Fibroblast of pulmonary artery (primary cell): ENCODE measurements at regions not wholly inside any gene's neighbourhood (a gene's known extent, or its start where the extent isn't known, plus 50 kb on each side); places are given as distances from the start of the nearest gene placed in this dataset.

ENCODE experiments used
- DNase-seq: peaks from one replicate; pipeline ENCODE4 v3.0.0-alpha.2; 2010; ENCODE audit warnings: low read depth
- H3K4me3 ChIP-seq: replicated peaks from 2 replicates; pipeline ENCODE4 v1.5.1; 2011; ENCODE audit warnings: low read depth, mild to moderate bottlenecking, control low read depth, low read length, moderate library complexity
- TF ChIP-seq, protein P1 (sequence below): IDR thresholded peaks from 2 replicates; pipeline ENCODE4 v1.5.1; 2011; ENCODE audit warnings: mild to moderate bottlenecking, control low read depth, low read length, inconsistent platforms; ENCODE audit errors: missing control alignments

DNA sequence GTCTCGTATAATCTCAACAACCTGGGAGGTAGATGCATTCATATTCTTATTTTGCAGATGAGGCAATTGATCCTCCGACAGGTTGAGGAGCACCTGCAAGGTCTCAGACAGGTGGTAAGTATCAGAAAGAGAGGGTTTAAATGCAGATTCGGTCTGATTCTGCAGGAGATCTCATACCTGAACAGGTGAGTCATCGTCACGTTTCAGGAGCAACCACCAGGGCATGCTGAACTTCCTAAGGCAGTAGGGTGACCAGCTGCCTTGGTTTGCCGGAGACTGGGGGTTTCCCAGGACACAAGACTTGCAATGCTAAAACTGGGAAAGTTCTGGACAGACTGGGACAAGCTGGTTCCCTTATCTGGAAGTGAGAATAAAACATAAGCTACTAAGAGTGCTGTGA, 68.8 kb upstream of the TSHZ3 start:
- TF ChIP-seq, protein P1, sequence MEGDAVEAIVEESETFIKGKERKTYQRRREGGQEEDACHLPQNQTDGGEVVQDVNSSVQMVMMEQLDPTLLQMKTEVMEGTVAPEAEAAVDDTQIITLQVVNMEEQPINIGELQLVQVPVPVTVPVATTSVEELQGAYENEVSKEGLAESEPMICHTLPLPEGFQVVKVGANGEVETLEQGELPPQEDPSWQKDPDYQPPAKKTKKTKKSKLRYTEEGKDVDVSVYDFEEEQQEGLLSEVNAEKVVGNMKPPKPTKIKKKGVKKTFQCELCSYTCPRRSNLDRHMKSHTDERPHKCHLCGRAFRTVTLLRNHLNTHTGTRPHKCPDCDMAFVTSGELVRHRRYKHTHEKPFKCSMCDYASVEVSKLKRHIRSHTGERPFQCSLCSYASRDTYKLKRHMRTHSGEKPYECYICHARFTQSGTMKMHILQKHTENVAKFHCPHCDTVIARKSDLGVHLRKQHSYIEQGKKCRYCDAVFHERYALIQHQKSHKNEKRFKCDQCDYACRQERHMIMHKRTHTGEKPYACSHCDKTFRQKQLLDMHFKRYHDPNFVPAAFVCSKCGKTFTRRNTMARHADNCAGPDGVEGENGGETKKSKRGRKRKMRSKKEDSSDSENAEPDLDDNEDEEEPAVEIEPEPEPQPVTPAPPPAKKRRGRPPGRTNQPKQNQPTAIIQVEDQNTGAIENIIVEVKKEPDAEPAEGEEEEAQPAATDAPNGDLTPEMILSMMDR, result no peak
- H3K4me3 ChIP-seq, result no peak overlapping the region
- no peak for DNase-seq

DNA sequence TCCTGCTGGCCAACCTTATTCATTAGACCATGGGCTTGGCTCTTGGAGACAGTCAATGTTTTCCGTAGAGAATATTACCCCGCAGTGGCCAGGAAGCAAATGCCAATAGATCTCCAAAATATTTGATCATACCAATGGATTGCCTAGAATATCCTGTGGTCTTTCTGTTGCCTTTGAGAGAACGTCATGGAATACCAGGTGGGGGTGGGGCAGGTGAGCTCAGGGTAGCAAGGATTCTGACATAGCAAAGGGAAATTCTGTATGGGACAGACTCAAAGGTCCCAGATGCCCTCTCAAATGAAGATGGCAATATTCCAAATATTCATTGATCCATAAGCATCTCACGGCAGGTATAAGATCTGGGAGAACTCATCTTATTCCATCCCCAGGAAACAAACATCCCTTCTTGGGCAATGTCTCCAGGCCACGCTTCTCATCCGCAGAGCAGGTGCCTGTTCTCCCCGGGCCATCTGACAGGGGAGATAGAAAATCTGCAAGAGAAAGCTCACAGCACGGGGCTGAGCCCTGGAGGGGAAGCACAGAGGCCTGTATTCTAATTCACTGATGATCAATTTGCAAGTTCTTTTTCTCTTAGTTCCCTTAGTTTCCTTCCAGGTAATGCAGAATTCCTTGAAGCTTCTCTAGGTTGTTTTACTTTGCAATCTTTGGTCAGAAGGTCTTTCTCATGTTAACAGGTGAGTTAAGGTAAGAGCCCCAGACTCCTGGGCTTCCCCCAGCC, 69.6 kb upstream of the TSHZ3 start:
- DNase-seq, result no peak

DNA sequence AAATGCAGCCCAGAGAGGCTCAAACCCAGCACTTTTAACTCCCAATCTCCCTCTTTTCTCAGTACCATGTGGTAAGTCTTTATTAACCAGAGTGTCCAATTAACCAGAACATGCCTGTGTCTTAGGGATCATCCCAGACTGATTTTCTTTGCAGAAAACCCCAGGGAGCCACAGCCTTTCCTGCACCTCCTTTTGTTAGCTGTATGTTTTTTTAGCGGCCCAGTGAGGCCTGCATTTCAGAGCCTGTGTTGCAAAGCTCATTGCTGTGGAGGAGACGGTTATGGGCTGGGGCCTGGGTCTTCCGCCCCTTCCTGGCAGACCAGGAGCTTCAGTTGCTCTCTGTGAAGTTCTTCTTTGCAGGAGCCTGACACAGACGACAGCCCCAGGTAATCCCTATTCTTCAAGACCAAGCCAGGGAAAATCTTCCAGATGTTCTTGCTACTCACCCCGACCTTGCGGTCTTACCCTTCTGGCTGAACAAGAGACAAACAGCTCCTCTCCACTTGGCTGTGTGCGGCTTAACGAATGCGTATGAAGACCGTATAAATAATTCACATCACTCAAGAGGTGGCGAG, 70.7 kb upstream of the TSHZ3 start:
- DNase-seq, result no peak
- no peak overlapping the region for H3K4me3 ChIP-seq
- TF ChIP-seq, protein P1, result no peak

More for the DNA sequence above, 69.6 kb upstream of the TSHZ3 start:
- H3K4me3 ChIP-seq, result no peak overlapping the region
- TF ChIP-seq, protein P1, result no peak

DNA sequence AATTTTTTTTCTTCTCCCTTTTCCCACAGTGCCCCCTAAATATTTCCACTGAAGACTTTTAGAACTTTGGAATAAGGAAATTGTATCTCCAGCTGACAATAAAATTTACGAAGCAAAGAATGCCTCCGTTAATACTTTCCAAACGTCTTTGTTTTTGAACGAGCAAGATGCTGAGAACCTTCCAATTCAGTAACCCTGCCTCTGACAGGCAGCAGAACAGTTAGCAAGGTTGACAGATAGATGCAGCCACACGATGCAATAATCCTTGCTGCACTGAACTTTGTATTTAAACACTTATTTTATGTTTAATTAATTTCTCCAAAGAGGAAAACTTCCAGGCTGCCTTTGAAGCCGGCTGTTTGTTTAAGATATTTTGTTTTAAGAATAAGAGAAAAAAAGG, 71.8 kb upstream of the TSHZ3 start:
- TF ChIP-seq, protein P1, result no peak
- no peak overlapping the region for H3K4me3 ChIP-seq
- no peak for DNase-seq

DNA sequence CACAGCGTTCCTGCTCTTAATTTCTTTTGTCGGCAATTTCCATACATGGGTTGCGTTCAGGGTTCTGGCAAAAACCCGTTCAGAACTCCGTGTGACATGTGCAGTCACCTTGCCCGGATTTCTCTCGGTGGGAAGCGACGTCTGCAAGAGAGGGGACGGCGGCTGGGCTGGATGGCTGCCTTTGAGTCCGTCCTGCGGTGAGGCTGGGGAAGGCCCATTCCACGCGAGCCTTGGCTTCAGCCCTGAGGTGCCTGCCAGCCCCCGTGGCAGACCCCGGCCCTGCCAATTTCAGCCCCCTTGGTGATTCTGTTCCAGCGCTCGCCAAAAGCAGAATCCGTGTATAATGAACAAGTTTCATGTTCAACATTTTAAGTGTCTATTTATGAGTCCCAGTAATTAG, 72.6 kb upstream of the TSHZ3 start:
- no peak overlapping the region for H3K4me3 ChIP-seq
- TF ChIP-seq, protein P1, result no peak
- DNase-seq, result no peak

DNA sequence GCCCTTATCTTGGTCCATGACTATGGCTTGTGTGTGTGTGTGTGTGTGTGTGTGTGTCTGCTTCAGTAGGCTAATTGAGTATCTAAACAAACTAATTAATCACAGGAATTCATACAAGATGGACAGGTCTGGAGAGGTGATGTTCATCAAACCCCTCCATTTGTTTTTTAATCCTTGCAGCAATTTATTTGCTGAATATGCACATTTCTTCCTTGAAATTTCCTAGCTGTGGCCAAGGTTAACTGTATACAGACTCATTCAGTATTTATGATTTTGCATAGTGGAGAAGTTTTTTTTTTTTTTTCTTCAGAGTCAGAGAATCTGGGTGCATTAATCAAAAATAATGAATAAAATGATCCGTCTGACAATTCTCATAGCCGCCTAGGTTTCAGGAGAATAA, 74.7 kb upstream of the TSHZ3 start:
- DNase-seq, result no peak
- H3K4me3 ChIP-seq, result no peak overlapping the region
- TF ChIP-seq, protein P1, result no peak
